Heart right ventricle (tissue), 16 donors: ENCODE measurements at regions not wholly inside any gene's neighbourhood (a gene's known extent, or its start where the extent isn't known, plus 50 kb on each side); places are given as distances from the start of the nearest gene placed in this dataset.
"Not testable (repeated sequence)": the region's sequence is repeated elsewhere in the genome, so short reads cannot be mapped to it uniquely, and the experiment has no call there.

Experiments used
- ATAC-seq, 8 donors: fragments of 200-7000 bp; cut with Tn5 transposase; one replicate each; pipeline ENCODE4 v1.9.1; 2020; ENCODE audit warnings: mild to moderate bottlenecking in 8 of 8, moderate library complexity in 8 of 8, moderate number of reproducible peaks in 1 of 8
- DNase-seq, 2 donors: peaks; one replicate each; pipeline ENCODE4 v3.0.0-alpha.2; 2020
- H3K27ac ChIP-seq, 10 donors: fragments of 200-600 bp; sonication (generic) in 2 of 10; one replicate each; pipeline versions ENCODE4 v1.5.0 to v1.8.0; 2020 to 2022; ENCODE audit warnings: mild to moderate bottlenecking in 3 of 10
- H3K27me3 ChIP-seq, 7 donors: fragments of 200-600 bp; one replicate each; pipeline ENCODE4 v1.8.0; 2021 to 2022; ENCODE audit warnings: mild to moderate bottlenecking in 2 of 7
- H3K36me3 ChIP-seq, 9 donors: fragments of 200-600 bp; sonication (generic) in 1 of 9; one replicate each; pipeline versions ENCODE4 v1.5.0 to v1.8.0; 2020 to 2022; ENCODE audit warnings: mild to moderate bottlenecking in 2 of 9
- H3K4me1 ChIP-seq, 9 donors: fragments of 200-600 bp; sonication (generic) in 1 of 9; one replicate each; pipeline versions ENCODE4 v1.5.0 to v1.8.0; 2020 to 2022; ENCODE audit warnings: mild to moderate bottlenecking in 4 of 9
- H3K4me3 ChIP-seq, 10 donors: fragments of 200-600 bp; sonication (generic) in 2 of 10; one replicate each; pipeline versions ENCODE4 v1.5.0 to v1.8.0; 2020 to 2022; ENCODE audit warnings: mild to moderate bottlenecking in 7 of 10, moderate library complexity in 2 of 10
- H3K9me3 ChIP-seq, 11 donors: fragments of 200-600 bp in 10 of 11; sonication (generic) in 2 of 11; one replicate each; pipeline versions ENCODE4 v1.5.0 to v1.8.0; 2013 to 2022; ENCODE audit warnings: mild to moderate bottlenecking in 2 of 11, control low read depth in 1 of 11, moderate library complexity in 1 of 11
- WGBS, 2 donors: extraction: QIAGEN DNeasy Blood & Tissue Kit; methylation state at CpG; one replicate each; pipeline ENCODE4 v1.1.7; 2013; ENCODE audit warnings: inconsistent platforms in 1 of 2; 5-methylcytosine and 5-hydroxymethylcytosine counted together
- intact Hi-C, 10 donors: fragments of 100-400 bp; cut with DNase I; formaldehyde crosslinking; loops; one replicate each; pipeline versions ENCODE4 v1.11.1 to v1.14.2; 2022
- TF ChIP-seq, protein P1 (sequence below), 9 donors: fragments of 200-600 bp; sonication (generic) in 2 of 9; IDR thresholded peaks; one replicate each; pipeline versions ENCODE4 v1.5.0 to v1.8.0; 2021 to 2022; ENCODE audit warnings: antibody characterized with exemption in 9 of 9, mild to moderate bottlenecking in 5 of 9, moderate library complexity in 1 of 9
- donor health status: Arrhythmogenic right ventricular cardiomyopathy.
- donor health status: ischemic (EF 13 %, LVEDD 7.1; RV severe dilation, severe dysfunction).
- donor health status: healthy with polysubstance abuse.
- donor health status: DM: no; HTN: yes; CAD: no.
- donor health status: DM: no; HTN: no; CAD: no.
- donor health status: ischemic (EF 25% LVEDD 6.9; RV normal size, moderate dysfunction).
- donor health status: ischemic (EF 25% LVEDD 5.7; RV mildly dilated, moderate dysfunction).
- donor health status: healthy.
- donor health status: DM: yes; HTN: yes; CAD: no.
- donor health status: Ischemic cardiomyopathy.
- donor health status: ischemic (EF 35%, LVEDD 5.7; RV mildly dilated, moderate dysfunction).
- donor health status: nonischemic (EF 11% LVEDD 7.7; RV severe dilation, severe dysfunction).
- donor health status: DM: yes; HTN: yes; CAD: no.
- donor health status: PGD.
- donor health status: ischemic (EF 29% LVEDD 5.4; RV normal size, mild dysfunction).
- donor health status: nonischemic (EF 23%, LVEDD 6.1; RV moderate dilation, normal function).

DNA sequence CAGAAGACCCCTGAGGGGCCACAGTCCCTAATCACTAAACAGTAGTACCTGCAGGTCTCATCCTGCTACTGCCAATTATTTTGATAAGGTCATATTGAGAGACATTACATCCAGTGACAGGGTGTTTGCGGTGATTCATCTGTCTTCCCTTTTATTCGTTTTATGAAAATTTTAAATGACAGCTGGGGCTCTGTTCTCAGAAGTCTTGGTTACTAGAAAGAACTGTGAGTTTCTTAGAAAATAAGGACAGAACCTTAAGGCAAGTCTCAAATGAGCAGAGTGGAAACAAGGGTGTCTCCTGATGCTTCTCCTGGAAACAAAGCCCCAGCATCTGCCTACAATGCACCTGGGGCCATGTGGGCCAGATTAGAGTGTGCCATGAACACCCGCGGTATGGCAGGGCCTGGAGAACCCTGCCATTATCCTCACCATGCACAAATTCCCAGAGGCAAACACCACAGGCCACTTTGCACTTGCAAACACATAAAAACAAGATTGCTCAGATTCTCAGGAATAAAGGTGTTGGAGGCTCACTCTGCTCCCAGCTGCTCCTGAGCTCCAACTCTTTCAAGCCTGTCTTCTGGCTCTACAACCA, 66.3 kb upstream of the IQSEC1 start:
- H3K27me3 ChIP-seq: peaks cover 0 to 38% (median 0%) of the 10 kb centered on the region in 7 donors
- intact Hi-C loops: no loop called here
- no peaks in the 10 kb centered on the region for H3K9me3 ChIP-seq
- ATAC-seq (no peak), DNase-seq (no peak)
- TF ChIP-seq, protein P1, sequence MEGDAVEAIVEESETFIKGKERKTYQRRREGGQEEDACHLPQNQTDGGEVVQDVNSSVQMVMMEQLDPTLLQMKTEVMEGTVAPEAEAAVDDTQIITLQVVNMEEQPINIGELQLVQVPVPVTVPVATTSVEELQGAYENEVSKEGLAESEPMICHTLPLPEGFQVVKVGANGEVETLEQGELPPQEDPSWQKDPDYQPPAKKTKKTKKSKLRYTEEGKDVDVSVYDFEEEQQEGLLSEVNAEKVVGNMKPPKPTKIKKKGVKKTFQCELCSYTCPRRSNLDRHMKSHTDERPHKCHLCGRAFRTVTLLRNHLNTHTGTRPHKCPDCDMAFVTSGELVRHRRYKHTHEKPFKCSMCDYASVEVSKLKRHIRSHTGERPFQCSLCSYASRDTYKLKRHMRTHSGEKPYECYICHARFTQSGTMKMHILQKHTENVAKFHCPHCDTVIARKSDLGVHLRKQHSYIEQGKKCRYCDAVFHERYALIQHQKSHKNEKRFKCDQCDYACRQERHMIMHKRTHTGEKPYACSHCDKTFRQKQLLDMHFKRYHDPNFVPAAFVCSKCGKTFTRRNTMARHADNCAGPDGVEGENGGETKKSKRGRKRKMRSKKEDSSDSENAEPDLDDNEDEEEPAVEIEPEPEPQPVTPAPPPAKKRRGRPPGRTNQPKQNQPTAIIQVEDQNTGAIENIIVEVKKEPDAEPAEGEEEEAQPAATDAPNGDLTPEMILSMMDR (IDR thresholded peaks at IDR 0.05): no peak
- no peak overlapping the region for H3K4me3 ChIP-seq
- 83 to 85% methylated on average over 4 of the region's 4 CpGs for WGBS, 2 donors
- H3K27ac ChIP-seq: no peak overlapping the region
- no peaks in the 10 kb centered on the region for H3K4me1 ChIP-seq
- H3K36me3 ChIP-seq: no peaks in the 10 kb centered on the region

DNA sequence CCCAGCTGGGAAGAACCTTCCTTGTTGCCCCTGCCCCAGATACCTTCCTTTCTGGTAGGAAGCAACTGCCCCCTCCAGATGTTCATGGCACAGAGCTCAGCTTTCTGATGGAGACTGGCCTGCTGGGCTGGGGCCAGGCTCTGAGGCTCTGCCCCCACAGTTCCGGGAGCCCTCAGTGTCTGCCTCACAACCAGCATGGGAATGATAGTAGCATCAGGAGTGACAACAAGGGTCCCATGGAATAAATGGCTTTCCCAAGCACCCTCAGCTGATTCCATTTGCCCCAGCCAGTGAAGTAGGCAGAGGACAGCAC, 65.6 kb upstream of the IQSEC1 start:
- 62 to 64% methylated on average over 1 of the region's 1 CpG for WGBS, 2 donors
- no peak for ATAC-seq
- intact Hi-C loops: no loop called here
- Histone ChIP-seq H3K27ac (no peak overlapping the region), H3K27me3 (peaks cover 0 to 39% (median 0%) of the 10 kb centered on the region in 7 donors), H3K36me3 (no peaks in the 10 kb centered on the region), H3K9me3 (no peaks in the 10 kb centered on the region), H3K4me1 (no peaks in the 10 kb centered on the region), H3K4me3 (no peak overlapping the region)
- DNase-seq: no peak
- TF ChIP-seq, protein P1 (IDR thresholded peaks at IDR 0.05): no peak

DNA sequence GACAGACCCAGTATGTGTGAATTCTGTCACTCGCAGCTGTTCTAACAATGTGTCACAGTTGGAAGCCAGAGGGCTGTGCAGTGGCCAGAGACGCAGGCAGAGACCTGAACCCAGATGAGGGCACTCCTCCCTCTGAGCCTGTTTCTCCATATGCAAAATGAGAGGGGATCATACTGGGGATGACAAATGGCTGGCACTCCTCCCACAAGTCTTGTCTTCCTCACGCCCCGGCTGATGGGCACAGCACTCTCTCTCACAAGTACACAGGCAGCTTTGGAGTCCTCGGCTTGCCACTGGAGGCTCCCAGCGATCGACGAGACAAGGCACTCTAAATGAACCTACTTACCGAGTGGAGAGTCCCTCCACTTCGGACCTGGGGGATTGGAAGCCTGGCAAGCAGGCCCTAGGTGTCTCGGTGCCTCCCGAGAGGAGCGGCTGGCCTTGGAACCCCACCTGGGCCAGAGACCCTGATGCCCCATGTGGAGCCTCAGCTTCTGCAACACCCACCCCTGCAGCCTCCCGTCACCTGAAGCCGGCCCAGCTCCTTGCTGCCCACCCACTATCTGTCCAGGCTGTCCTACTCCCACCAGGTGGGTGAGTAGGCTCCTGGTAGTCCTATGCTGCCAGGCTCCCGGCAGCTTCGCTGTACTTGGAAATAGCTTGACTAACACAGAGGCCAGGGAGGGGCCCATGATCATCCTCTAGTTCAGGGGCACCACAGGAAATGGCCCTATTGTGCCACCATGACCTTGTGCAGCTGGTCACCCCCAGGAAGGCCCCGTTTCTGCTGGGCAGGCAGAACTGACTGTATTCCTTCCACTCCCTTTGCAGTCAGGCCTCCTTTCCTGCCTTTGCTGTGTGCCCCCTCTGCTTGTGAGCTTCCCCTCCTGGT, 65.0 kb upstream of the IQSEC1 start:
- ATAC-seq (no peak), DNase-seq (no peak)
- TF ChIP-seq, protein P1 (IDR thresholded peaks at IDR 0.05): no peak
- no peak overlapping the region for H3K4me3 ChIP-seq
- H3K36me3 ChIP-seq: no peaks in the 10 kb centered on the region
- no peak overlapping the region for H3K27ac ChIP-seq
- 67 to 69% methylated on average over 18 of the region's 18 CpGs for WGBS, 2 donors
- peaks cover 0 to 39% (median 0%) of the 10 kb centered on the region in 7 donors for H3K27me3 ChIP-seq
- H3K9me3 ChIP-seq: no peaks in the 10 kb centered on the region
- no peaks in the 10 kb centered on the region for H3K4me1 ChIP-seq
- intact Hi-C loops: no loop called here

DNA sequence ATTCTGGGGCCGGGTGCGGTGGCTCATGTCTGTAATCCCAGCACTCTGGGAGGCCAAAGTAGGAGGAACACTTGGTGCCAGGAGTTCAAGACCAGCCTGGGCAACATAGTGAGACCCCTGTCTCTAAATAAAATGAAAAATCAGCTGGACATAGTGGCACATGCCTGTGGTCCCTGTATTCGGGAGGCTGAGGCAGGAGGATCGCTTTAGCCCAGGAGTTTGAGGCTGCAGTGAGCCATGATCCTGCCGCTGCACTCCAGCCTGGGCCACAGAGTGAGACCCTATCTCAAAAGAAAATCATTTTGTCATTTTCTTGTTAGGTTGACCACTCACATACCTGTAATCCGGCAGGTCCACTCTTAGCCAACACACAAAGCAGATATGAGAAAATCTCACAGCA, 63.6 kb upstream of the IQSEC1 start:
- H3K4me1 ChIP-seq, H3K4me3 ChIP-seq, H3K27ac ChIP-seq, intact Hi-C loops, ATAC-seq, H3K36me3 ChIP-seq, DNase-seq, H3K9me3 ChIP-seq: not testable (repeated sequence)
- peaks cover 0 to 43% (median 0%) of the 10 kb centered on the region in 7 donors for H3K27me3 ChIP-seq
- WGBS, 2 donors: 93 to 95% methylated on average over 6 of the region's 6 CpGs

DNA sequence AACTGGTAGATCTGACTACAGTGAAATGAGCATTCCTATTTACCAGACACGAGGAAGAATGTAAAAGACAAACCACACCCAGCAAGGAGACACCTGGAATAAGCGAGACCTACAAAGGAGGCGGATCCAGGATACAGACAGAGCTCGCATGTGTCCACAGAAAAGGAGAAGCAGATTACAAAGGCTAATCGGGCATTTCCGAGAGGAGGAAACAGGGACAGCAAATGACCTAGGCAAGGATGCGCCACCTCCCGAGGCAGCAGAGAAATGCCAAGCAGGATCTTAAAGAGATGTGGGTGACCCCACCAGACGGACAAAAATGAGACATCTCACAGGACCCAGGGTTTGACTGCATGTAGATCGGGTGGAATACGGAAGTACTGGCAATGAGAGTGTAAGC, 63.2 kb upstream of the IQSEC1 start:
- Histone ChIP-seq H3K9me3 (no peaks in the 10 kb centered on the region), H3K4me3 (no peak overlapping the region), H3K36me3 (no peaks in the 10 kb centered on the region), H3K27ac (no peak overlapping the region), H3K27me3 (peaks cover 0 to 43% (median 0%) of the 10 kb centered on the region in 7 donors), H3K4me1 (no peaks in the 10 kb centered on the region)
- no peak for ATAC-seq
- 79 to 81% methylated on average over 11 of the region's 11 CpGs for WGBS, 2 donors
- intact Hi-C loops: no loop called here
- TF ChIP-seq, protein P1 (IDR thresholded peaks at IDR 0.05): no peak
- no peak for DNase-seq
